ENCODE measurements at regions not wholly inside any gene's neighbourhood (a gene's known extent, or its start where the extent isn't known, plus 50 kb on each side); places are given as distances from the start of the nearest gene placed in this dataset.

- Histone ChIP-seq H3K9me3 (no peaks in the 10 kb centered on the region), H3K36me3 (no peaks in the 10 kb centered on the region), H3K27ac (no peak overlapping the region), H3K4me1 (no peaks in the 10 kb centered on the region), H3K27me3 (no peaks in the 10 kb centered on the region), H3K4me3 (no peak overlapping the region)
- no peak for TF ChIP-seq EP300 (IDR thresholded peaks at IDR 0.05)
- no peak for ATAC-seq
- 95 to 100% methylated on average over 1 to 3 of the region's 3 CpGs for WGBS, 2 donors (ENCODE audit: low coverage in 1 of 2)
Observed at GRCh38 chr13:105151639-105152038, 1383.8 kb downstream of the EFNB2 start.

GRCh38 chr13:105147461-105147860, 1388.0 kb downstream of the EFNB2 start:
- H3K27ac ChIP-seq = no peak overlapping the region
- H3K9me3 ChIP-seq = no peaks in the 10 kb centered on the region
- 80 to 82% methylated on average over 3 to 4 of the region's 4 CpGs for WGBS, 2 donors (ENCODE audit: low coverage in 1 of 2)
- no peak for ATAC-seq
- no peaks in the 10 kb centered on the region for H3K27me3 ChIP-seq
- H3K4me1 ChIP-seq = no peaks in the 10 kb centered on the region
- H3K4me3 ChIP-seq = no peak overlapping the region
- H3K36me3 ChIP-seq = no peaks in the 10 kb centered on the region
- TF ChIP-seq POLR2A (IDR thresholded peaks at IDR 0.05) (no peak), CTCF (IDR thresholded peaks at IDR 0.05) (no peak), EP300 (IDR thresholded peaks at IDR 0.05) (no peak), POLR2AphosphoS5 (IDR thresholded peaks at IDR 0.05) (no peak)

GRCh38 chr13:105144936-105145335, 1390.5 kb downstream of the EFNB2 start:
- ATAC-seq = no peak
- 85 to 90% methylated on average over 3 of the region's 3 CpGs for WGBS, 2 donors (ENCODE audit: low coverage in 1 of 2)
- no peaks in the 10 kb centered on the region for H3K36me3 ChIP-seq

GRCh38 chr13:105144020-105144419, 1391.4 kb downstream of the EFNB2 start:
- Histone ChIP-seq H3K27me3 (no peaks in the 10 kb centered on the region), H3K9me3 (no peaks in the 10 kb centered on the region), H3K27ac (no peak overlapping the region), H3K4me1 (no peaks in the 10 kb centered on the region), H3K4me3 (no peak overlapping the region), H3K36me3 (no peaks in the 10 kb centered on the region)
- no peak for ATAC-seq
- TF ChIP-seq POLR2AphosphoS5 (IDR thresholded peaks at IDR 0.05) = no peak
- no peak for TF ChIP-seq EP300 (IDR thresholded peaks at IDR 0.05)
- TF ChIP-seq CTCF (IDR thresholded peaks at IDR 0.05) = no peak
- no peak for TF ChIP-seq POLR2A (IDR thresholded peaks at IDR 0.05)
- 65 to 100% methylated on average over 2 of the region's 3 CpGs for WGBS, 2 donors (ENCODE audit: low coverage in 1 of 2)

More at GRCh38 chr13:105144936-105145335, 1390.5 kb downstream of the EFNB2 start:
- no peak overlapping the region for H3K27ac ChIP-seq
- H3K27me3 ChIP-seq = no peaks in the 10 kb centered on the region
- no peaks in the 10 kb centered on the region for H3K9me3 ChIP-seq
- no peak for TF ChIP-seq POLR2A (IDR thresholded peaks at IDR 0.05)
- no peak for TF ChIP-seq POLR2AphosphoS5 (IDR thresholded peaks at IDR 0.05)
- TF ChIP-seq EP300 (IDR thresholded peaks at IDR 0.05) = no peak
- TF ChIP-seq CTCF (IDR thresholded peaks at IDR 0.05) = no peak
- no peak overlapping the region for H3K4me3 ChIP-seq
- H3K4me1 ChIP-seq = no peaks in the 10 kb centered on the region

- no peak for TF ChIP-seq EP300 (IDR thresholded peaks at IDR 0.05)
- TF ChIP-seq CTCF (IDR thresholded peaks at IDR 0.05) = no peak
- no peak for TF ChIP-seq POLR2AphosphoS5 (IDR thresholded peaks at IDR 0.05)
- TF ChIP-seq POLR2A (IDR thresholded peaks at IDR 0.05) = no peak
- ATAC-seq = no peak
- Histone ChIP-seq H3K27me3 (no peaks in the 10 kb centered on the region), H3K9me3 (no peaks in the 10 kb centered on the region), H3K36me3 (no peaks in the 10 kb centered on the region), H3K4me1 (no peaks in the 10 kb centered on the region), H3K4me3 (no peak overlapping the region), H3K27ac (no peak overlapping the region)
- WGBS, 2 donors (ENCODE audit: low coverage in 1 of 2) = 32 to 46% methylated on average over 2 of the region's 2 CpGs
Observed at GRCh38 chr13:105142556-105142955, 1392.9 kb downstream of the EFNB2 start.

Measured in gastroesophageal sphincter (tissue), 4 donors.